NCI-H446 (cell line): ENCODE measurements at regions not wholly inside any gene's neighbourhood (a gene's known extent, or its start where the extent isn't known, plus 50 kb on each side); places are given as distances from the start of the nearest gene placed in this dataset.

Experiments
- DNase-seq, 2 experiments: peaks; one replicate each; lab custom pipeline; 2025; lab: John Stamatoyannopoulos, UW

DNA sequence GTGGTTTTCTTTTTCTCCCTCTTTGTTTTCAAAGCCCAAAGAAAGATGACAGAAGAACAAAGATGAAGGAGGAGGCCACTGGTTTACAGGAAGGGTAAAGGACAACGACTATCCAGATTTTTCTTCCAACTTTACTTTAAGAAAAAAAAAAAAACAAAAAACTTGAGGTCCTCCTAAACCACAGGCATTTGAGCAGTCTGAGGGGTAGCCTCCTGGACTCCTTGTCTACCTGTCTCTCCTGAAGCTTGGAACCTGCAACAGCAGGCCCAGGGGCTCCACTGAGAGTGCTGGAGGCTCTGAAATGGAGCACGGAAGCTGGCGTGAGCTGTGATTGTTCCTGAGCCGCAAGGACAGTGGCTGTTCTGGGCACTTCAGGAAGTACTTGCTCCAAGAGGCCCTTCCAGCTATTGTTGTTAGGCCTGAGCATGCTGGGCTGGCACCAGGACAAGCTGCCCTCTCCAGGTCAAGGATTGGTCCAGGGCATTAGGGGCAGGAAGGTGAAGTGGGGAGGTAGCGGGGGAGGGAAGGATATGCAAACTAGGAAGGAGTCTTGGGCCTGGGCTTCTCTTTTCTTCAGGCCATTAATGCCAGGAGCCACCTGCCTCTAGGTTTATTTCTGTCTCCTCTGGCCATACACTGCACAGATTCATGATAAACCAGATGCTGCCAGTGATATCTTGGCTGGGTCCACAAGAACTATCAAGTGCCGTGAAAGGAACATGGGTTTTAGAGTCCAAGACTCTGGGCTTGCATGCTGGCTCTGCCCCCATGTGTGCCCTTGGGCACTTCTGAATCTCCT is 147.3 kb downstream of the CCDC34 start:
- DNase-seq, result peak in 1 of 2 experiments; percentile 80

GRCh38 chr11:27214713-27215112 is 148.3 kb downstream of the CCDC34 start:
- DNase-seq, result no peak

- DNase-seq, result peak in 1 of 2 experiments; percentile 76
Observed at GRCh38 chr11:27213232-27213660, 149.8 kb downstream of the CCDC34 start.

DNA sequence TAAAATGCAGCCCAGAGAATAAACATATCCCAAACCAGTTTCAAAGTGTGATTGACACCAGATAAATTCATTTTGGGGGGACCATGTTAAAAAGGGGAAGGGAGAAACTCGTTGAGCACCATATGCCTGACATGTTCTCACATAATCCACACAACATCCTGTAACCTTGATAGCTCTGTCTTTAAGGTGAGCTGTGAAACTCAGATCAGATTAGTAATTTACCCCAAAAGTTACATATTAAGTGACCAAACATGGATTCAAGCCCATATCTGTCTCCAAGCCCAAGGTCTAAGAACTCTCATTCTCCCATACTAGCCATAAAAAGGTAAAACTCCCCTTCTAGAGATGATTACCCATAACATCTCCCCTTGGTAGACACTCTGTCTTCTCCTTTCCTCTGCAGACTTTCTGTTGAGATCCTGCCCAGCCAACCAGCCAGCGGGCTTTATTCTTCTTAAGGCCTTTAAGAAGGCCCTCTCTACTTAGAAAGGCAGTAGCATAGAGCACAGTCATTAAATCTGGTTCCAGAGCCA is 150.7 kb downstream of the CCDC34 start:
- DNase-seq, result no peak

DNA sequence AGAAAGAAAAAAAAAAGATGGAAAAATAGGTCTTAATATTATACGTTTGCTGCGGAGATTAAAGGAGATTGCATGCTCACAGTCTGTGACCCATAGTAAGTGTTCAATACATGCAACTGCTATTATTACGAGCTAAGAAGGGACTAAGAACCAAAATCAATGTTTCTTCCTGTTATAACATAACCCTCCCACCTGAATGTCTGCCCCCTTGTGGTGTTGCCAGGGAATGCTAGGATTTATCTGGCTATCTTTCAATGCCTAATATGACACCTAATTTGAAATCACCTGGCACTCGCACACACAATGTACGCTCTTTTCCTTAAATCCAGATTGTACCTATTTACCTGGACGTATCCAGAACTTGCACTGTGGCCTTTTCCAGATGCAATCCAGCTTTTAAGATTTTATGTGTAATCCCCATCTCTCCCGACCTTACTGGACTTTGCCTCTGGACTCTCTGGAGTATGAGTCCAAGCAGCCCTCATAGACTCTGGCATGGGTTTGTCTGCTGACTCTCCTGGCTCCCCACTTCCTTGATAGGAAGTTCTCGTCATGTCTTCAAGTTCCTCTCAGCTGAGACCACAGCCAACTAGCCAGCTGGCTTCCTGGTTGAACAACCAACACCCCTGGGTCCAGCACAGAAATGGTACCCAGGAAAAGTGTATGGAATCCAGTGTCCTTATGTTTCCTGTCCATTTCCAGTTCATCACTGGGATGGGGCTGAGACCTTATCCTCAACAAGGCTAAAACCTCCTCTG is 151.5 kb downstream of the CCDC34 start:
- no peak for DNase-seq

- DNase-seq, result no peak
Observed at GRCh38 chr11:27210531-27210930, 152.5 kb downstream of the CCDC34 start.

DNA sequence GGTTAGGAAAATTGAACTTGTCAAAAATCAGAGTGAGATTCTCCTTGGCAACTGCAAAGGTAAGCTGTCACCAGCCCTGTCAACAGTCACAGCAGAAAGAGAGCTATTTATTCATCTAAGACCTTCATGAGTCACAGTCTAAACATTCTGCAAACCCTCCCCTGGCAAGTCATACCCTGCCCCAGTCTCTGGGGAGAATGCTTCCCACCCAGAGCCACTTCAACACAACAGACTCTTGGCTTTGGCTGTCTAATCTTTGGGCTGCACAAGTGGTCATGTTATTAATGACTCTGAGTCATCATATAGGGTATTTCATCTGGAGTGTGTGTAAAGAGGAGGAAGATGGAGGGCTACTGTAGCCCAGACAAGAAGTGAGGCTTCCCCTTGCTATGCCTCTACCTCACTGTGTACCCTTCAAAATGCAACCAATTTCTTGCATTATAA is 153.4 kb downstream of the CCDC34 start:
- DNase-seq, result peak; percentile 87 to 97

DNA sequence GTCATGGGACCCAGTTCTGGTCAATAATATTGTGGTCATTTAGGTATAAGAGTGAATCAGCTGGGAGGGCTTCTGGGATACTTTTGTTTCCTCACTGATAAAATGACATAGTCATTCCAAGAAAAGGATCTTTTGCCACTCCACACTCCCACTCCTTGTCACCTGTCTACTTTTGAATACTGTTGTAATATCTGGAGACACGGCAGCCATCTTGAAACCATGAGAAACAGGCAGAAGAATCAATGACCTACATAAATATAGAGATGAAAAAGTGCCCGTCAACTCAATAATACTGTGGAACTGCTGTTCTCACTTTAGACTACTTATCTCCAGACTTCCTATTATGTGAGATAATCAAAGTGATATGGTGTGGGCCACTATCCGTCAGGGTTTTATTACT is 154.2 kb downstream of the CCDC34 start:
- DNase-seq, result no peak

DNA sequence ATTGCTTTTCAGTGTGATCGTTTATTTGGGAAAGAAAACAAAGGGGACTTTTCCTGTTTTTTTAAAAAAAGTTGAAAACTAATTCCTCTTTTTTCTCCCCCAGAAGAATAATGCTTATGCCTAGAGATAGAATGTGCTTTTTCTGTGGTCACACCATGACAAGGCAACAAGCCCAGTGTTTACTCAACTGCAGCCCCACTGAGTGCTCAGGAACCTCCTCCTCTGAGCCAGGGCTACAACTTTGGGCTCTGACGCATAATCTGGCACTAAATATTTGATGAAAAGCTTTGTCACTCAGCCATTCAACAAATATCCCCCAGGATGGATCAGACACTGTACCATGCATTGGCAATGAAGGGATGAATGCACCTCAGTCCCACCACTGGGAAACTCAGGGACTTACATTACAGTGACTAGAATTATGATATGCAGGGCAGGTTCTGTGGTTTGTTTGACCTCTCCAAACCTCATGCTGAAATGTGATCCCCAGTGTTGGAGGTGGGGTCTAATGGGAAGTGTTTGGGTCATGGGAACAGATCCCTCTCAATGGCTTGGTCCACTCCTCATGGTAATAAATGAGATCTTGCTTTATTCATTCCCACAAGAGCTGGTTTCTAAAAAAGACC is 155.9 kb downstream of the CCDC34 start:
- DNase-seq, result no peak

DNA sequence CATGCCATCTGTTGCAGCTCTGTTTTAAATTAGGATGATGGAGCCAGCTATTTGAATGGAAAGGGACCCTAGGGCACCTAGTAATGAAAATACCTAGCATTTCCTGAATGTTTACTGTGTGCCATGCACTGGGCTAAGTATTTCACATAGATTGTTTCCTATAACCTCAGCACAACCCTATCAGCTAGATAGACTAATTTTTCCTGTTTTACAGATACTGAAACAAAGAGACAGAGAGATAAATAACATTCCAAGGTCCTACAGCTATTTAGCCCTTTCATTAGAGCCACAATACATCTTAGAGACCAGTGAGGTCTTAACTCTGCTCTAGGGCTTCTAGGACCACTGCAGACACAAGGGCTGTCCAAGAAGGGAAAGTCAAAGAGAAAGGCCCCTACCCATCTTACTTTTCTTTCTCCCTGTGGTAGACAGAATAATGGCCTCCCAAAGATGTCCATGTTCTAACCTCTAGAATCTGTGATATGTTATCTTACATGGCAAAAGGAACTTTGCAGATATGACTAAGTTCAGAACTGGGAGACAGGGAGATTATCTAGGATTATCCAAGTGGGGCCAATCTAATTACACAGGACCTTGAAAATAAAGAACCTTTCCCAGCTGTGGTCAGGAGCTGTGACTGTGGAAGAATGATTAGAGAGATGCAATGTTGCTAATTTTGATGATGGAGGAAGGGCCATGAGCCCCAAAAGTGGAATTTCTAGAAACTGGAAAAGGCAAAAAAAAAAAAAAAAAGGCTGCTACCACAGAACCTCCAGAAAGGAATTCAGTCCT is 157.0 kb downstream of the CCDC34 start:
- no peak for DNase-seq

DNA sequence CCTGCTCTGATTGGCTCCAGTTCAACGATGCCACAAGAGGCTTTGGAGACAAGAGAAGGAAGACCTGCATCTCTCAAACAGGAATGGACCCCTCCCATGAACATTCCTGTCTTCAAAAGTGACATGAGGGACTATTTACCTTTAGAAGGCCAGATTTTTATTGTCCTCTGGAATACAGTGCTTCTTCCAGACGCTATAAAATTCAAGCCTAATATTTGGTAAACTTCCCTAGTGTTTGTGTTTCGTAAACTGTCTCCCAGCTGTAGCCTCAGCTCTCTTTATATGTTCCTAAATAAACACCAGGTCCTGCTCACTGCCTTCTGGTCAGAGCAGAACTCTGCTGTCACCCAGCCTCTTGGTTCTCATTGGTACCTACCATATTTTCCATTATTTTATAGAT is 157.8 kb downstream of the CCDC34 start:
- DNase-seq, result peak in 1 of 2 experiments; percentile 35

DNA sequence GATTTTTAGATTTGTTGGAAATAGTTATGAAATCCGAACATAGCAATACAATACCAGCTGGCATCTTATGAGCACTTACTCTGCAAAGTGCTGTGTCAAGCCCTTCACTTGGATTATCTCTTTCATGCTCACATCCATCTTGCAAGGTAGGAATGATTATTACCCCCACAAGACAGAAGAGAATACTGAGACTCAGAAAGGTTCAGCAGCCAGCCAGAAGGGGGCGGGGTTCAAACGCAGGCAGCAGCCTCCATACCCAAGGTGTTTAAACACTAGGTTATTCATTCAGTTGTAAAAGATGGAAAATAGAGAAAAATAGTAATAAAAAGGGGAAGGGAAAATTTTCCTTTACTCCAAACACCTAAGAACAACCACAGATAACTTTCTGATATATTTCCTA is 158.5 kb downstream of the CCDC34 start:
- DNase-seq, result no peak

GRCh38 chr11:27203077-27203647 is 159.9 kb downstream of the CCDC34 start:
- no peak for DNase-seq

- DNase-seq, result peak in 1 of 2 experiments; percentile 77
Observed at GRCh38 chr11:27201454-27202302, 161.1 kb downstream of the BBOX1 start.

DNA sequence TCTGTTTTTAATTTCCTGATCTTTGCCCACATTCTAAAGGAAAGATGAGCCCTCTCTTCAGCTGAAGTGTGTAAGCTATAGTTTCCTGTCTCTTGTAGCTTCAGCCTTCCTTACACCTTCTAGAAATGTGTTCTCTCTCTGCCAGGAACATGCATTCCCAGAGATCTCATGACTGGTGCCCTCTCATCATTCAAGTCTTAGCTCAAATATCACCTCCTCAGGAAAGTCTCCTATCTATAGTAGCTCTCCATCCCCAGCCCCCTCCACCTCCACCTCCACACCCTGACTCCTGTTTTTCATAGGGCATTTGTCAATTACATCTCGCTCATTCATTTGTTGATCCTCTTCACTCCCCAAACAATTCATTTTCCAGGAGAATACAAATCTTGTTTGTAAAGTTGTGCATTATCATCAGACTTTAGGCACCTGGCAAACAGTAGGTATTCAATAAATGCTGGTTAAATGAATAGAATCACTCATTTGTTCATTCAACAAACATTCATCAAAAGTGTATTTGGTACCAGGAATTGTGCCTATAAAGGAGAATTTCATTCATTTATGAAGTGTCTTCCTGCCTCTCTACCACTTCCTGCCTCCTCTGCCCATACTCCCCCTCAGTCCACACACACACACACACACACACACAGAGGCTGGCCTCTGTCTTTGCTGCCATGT is 160.3 kb downstream of the BBOX1 start:
- DNase-seq, result no peak

- DNase-seq, result no peak
Observed at GRCh38 chr11:27196203-27196897, 155.7 kb downstream of the BBOX1 start.

GRCh38 chr11:27195837-27196202 is 155.2 kb downstream of the BBOX1 start:
- no peak for DNase-seq

DNA sequence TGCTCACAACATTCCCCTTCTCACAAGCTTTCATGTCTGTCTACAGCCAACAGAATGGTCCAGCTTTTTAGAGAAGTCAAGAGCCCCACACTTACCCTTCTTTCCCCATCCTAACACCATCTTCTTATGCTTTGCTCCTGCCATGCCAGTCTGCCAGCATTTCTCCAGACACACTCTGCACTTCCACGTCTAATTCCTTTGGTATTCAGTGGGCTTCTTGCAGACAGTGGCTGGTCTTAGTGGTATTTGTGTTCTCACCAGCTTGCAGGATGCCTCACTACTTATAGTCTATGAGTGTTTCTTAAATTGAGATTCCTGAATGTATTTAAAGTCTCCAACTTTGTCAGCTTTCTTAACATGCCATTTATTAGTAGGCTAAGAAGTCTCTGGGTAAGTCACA is 154.4 kb downstream of the BBOX1 start:
- no peak for DNase-seq
